Erythroblast (primary cell): ENCODE measurements at regions not wholly inside any gene's neighbourhood (a gene's known extent, or its start where the extent isn't known, plus 50 kb on each side); places are given as distances from the start of the nearest gene placed in this dataset.

Experiments
- DNase-seq, 2 experiments: peaks; one replicate each; lab custom pipeline; 2025; lab: John Stamatoyannopoulos, UW
- GATA1 ChIP-seq: IDR thresholded peaks from 2 replicates; pipeline ENCODE4 v1.6.1; 2011; ENCODE audit warnings: low read depth, mild to moderate bottlenecking, control low read depth, low read length, moderate library complexity
- POLR2A ChIP-seq: IDR thresholded peaks from 2 replicates; pipeline ENCODE4 v1.6.1; 2011; ENCODE audit warnings: mild to moderate bottlenecking, low read length

- TF ChIP-seq GATA1 (no peak), POLR2A (no peak)
- DNase-seq = no peak
These were observed 142.3 kb upstream of the TMCC3 start for GRCh38 chr12:94792693-94793092.

- TF ChIP-seq POLR2A (no peak), GATA1 (no peak)
- no peak for DNase-seq
These were observed 141.6 kb upstream of the TMCC3 start for GRCh38 chr12:94791933-94792332.

- DNase-seq = no peak
- TF ChIP-seq GATA1 (no peak), POLR2A (no peak)
These were observed 140.5 kb upstream of the TMCC3 start for GRCh38 chr12:94790825-94791224.

- TF ChIP-seq GATA1 = no peak
- TF ChIP-seq POLR2A = no peak
These were observed 140.0 kb upstream of the TMCC3 start for GRCh38 chr12:94790370-94790769.

DNA sequence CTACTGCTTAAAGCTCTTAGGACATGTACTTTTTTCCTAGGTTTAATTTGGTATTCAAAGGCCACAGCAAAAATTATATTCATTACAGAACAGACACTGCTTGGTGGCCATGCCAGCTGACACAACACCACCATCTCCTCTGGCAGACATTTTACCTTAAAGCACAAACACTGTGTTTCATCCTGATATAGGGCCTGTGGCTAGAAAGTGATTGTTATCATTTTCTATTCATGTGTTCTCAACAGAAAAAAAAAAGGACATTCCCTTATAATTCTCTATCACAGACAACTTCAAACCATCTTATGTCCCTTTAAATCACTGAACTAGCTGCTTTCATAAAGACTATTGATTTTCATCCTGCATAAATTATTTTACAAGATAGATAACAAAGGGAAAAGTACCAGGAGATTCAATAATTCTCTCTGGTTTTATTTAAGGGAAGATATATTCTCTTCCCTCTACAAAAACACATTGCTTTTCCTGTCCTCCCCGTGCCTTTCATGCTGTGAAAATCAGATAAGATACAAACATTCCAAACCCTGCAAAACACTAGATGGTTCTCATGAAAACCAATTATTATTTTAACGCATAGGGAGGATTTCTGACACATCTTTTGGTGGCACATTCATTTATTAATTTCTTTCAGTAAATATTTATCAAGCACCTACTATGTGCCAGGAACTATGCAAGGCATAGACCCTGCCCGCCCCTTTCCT lies 139.3 kb upstream of the TMCC3 start:
- no peak for TF ChIP-seq GATA1
- TF ChIP-seq POLR2A = no peak
- DNase-seq = peak in 1 of 2 experiments; percentile 6

More at GRCh38 chr12:94790370-94790769, 140.0 kb upstream of the TMCC3 start:
- DNase-seq = no peak

DNA sequence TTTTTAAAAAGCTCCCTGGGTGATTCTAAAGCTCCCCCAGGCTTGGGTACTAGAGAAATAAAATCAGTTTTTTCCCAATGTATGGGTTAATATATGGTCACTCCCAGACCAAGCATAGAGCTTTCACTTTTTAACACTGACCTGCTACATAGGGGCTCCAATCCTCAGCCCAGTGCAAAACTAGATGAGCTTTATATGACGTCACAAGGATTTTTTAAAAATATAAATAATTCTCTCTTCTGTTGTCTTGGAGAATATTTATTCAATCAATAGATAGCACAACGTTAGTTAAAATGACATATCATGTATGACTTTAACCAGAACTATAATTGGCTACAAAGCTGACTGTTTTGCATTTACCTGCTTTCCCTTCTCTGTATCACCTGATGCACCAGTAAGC lies 137.9 kb upstream of the TMCC3 start:
- DNase-seq = no peak
- TF ChIP-seq POLR2A (no peak), GATA1 (no peak)

DNA sequence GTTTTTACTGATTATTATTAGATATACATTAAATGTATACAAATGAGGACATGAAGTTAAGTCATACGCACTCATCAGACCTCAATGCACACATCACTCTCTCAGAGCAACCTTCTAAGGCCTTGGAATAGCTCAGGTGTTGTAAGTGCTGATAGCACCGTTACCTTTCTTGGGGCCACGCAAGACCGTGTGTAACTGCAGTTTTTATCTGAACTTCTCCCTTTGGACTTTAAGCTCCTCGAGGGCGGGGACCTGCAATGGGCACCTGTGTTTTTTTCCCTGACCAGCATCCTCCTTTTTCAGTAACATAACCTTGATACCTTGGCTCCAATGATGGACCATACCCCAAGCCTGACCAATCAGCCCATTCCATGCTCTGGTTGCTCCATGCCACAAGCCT lies 136.5 kb upstream of the TMCC3 start:
- TF ChIP-seq POLR2A (no peak), GATA1 (no peak)
- no peak for DNase-seq

- DNase-seq = no peak
- TF ChIP-seq POLR2A = no peak
- no peak for TF ChIP-seq GATA1
These were observed 133.5 kb upstream of the TMCC3 start for GRCh38 chr12:94783862-94784261.

DNA sequence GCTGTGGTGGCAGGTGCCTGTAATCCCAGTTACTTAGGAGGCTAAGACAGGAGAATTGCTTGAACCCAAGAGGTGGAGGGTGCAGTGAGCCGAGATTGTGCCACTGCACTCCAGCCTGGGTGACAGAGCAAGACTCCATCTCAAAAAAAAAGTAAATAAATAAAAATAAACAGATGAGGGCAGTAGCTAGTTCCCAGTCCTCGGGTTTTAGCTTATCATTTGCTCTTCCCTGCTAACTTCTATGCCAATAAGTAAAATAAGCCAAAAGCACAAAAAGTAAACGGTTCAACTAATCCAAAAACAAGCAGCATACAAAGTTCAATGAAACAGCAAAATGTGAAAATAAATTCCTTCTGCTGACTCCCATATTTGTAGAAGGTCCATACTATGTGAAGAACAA lies 133.0 kb upstream of the TMCC3 start:
- no peak for DNase-seq
- no peak for TF ChIP-seq GATA1
- TF ChIP-seq POLR2A = no peak

- TF ChIP-seq GATA1 = no peak
- no peak for TF ChIP-seq POLR2A
- DNase-seq = no peak
These were observed 131.5 kb upstream of the TMCC3 start for GRCh38 chr12:94781835-94782234.

- DNase-seq = no peak
- TF ChIP-seq GATA1 (no peak), POLR2A (no peak)
These were observed 129.1 kb upstream of the TMCC3 start for GRCh38 chr12:94779485-94779884.

DNA sequence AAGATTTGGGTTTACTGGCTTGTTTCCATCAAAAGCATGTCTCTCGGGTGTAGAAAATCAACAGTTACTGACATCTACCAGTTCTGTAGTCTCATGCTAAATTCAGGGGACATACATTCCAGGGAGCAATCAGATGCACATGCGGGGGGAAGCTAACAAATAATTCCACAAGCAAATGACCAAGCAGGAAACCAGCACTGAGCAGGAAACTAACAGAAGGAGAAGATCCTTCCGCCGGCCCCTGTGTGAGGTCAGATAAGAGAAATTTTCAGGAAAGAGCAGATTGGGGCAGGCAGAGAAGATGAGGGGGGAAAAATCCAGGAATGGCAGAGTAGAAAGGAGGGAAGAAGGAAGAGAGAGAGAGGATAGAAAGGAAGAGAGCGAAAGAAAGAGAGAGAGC lies 127.6 kb upstream of the TMCC3 start:
- TF ChIP-seq GATA1 = no peak
- no peak for TF ChIP-seq POLR2A
- DNase-seq = no peak

- no peak for TF ChIP-seq POLR2A
- TF ChIP-seq GATA1 = no peak
These were observed 125.4 kb upstream of the TMCC3 start for GRCh38 chr12:94775710-94776109.

DNA sequence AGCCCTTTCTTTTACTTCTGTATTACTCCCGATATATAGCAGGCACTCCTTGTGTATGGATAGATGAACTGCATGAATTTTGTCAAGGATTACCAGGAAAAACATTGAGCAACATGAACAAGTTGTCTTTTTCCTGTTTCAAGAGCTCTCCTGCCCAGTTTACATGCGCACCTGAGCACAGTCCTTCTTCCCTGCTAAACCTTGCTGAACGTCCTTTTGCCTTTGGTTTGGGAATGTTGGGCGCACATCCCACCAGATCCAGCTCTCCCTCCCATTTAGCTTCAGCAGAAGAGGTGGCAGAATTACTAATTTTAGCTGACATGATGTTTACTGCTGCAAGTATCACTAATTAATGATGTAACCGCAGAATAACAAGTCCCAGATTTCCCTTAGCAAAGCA lies 121.4 kb upstream of the TMCC3 start:
- TF ChIP-seq POLR2A (no peak), GATA1 (no peak)
- no peak for DNase-seq

More at GRCh38 chr12:94775710-94776109, 125.4 kb upstream of the TMCC3 start:
- DNase-seq = no peak

DNA sequence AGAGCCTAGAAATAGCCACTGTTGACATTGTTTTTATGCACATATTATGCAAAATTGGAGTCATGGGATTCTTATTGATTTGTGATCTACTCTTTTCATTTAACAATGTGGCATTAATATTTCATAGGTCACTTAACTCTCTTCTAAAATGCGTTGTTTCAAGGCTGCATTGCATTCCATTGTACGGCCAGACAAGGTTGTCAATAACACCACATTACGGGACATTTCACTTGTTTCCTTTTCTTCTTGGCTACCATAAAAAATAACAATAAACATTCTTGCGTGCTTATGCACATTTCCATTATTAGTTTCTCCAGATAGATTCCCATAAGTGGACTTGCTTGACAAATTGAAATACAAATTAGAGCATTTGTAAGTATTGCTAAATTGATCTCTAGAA lies 120.8 kb upstream of the TMCC3 start:
- TF ChIP-seq POLR2A (no peak), GATA1 (no peak)
- no peak for DNase-seq
